HG03565 (cell line): ENCODE measurements at regions not wholly inside any gene's neighbourhood (a gene's known extent, or its start where the extent isn't known, plus 50 kb on each side); places are given as distances from the start of the nearest gene placed in this dataset.
"Not testable (repeated sequence)": the region's sequence is repeated elsewhere in the genome, so short reads cannot be mapped to it uniquely, and the experiment has no call there.

ENCODE experiments used
- ATAC-seq: cut with Tn5 transposase; IDR thresholded peaks from one replicate; pipeline ENCODE4 v1.9.1; 2021; ENCODE audit warnings: mild to moderate bottlenecking, moderate library complexity; ENCODE audit not compliant: unreplicated experiment

DNA sequence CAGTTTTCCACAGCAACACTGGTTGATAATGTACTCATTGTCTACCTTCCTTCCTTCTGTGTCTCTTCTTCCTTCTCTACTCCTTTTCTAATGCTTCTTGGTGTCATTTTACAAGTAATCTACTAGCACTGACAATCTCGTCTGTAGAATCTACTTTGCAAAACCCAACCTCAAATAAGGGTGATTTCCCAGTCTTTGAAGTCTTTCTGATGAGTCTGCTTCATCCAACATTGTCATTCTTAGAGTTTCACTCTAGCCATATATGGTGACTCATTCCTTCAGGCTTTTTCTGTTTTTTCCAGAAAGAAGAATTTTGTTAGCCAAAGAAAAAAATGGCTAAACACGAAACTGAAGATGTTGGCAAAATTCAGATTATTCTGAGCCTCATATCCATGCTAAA, 288.7 kb downstream of the MBD2 start:
- no peak for ATAC-seq

DNA sequence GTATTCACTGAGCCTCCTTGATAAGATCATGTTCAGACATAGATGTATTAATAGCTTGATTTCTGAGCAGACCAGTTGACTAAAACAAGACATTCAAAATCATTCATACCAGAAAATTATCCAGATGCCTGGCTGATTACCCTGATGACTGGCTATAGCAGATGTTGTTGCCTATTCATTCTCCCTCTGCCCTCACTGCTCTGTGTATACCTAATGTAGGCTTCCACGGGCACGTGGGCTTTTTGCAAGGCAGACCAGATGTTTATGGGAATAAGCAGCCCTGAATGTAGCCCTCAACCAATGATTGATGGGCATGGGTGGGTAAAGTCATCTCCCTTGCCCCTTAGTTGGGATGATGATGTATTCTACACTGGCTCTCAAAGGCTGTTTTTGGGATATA, 289.1 kb downstream of the MBD2 start:
- no peak for ATAC-seq

DNA sequence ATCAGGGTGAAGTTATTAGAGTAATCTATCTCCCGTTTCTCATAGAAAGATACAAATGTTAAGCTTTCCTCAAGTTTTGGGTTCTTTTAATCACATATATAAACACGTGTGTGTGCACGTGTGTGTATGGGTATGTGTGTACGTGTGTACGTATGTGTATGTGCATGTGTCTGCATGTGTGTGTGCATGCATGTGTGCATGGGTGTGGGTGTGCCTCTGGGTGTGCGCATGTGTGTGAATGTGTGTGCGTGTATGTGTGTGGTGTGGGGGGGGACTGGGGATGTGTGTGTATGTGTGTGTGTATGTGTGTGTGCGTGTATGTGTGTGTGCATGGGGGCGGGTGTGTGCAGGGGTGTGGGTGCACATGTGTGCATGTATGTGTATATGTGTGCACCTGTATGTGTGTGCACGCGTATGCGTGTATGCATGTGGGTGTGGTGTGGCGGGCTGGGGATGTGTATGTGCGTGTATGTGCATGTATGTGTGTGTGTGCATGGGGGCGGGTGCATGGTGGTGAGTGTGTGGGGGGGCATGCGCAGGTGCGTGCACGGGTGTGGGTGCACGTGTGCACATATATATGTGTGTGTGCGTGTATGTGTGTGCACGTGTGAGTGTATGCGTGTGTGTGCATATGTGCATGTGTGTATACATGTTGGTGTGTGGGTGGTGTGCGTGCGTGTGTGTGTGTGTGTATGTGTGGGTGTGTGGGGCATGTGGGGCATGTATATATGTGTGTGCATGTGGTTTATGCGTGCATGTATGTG, 304.0 kb downstream of the MBD2 start:
- no peak for ATAC-seq

DNA sequence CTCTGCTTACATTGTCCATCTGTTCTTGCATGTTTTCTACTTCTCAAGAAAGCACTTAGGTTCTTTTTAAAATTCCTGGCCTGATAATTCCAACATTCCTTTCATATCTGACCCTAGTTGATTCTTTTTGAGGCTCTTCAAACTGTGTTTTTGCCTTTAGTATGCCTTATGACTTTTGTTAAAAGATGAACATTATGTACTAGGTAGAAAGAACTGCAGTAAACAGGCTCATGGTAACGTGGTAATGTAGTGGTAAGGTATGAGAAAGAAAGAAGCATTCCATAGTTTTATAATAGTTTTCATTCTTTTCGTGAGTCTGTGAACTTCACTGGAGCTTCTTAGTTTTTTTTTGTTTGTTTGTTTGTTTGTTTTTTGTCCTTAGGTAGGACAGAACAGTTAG, 306.4 kb downstream of the MBD2 start:
- ATAC-seq, result no peak

DNA sequence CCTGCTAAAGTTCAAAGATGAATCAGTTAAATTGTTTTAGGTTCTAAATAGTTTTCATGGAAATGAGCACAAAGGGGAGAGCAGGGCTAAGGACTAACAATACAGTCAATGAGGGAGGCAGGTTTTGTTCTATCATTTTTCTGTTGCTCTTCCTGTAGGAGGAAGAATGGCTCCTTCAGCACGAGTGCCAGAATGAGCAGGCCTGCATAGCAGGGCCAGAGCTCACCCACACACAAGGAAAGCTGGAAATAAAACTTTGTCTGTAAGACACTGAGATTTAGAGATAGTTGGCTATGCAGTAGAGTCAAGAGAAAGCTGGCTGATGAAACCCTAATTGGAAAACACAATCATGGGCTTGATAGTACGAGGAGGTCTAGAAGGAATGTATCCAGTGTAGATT, 313.3 kb downstream of the MBD2 start:
- no peak for ATAC-seq

DNA sequence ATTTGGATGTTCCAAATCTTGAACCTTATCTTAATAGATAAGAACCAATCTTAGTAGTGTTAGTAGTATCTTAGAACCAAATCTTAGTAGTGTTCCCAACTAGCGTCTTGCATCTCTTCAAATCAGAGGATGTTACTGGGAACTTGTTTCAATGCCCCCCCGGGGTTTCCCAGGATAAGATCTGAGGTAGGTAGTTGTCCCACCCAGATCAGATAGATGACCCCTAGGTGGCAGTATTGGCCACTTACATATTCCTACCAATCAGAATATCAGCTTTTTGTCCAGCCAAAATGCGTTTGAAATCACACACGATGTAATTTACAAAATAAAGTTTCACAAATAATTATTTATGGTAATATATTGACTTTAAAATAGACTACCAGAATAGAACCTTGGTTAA, 314.8 kb downstream of the MBD2 start:
- ATAC-seq, result no peak

DNA sequence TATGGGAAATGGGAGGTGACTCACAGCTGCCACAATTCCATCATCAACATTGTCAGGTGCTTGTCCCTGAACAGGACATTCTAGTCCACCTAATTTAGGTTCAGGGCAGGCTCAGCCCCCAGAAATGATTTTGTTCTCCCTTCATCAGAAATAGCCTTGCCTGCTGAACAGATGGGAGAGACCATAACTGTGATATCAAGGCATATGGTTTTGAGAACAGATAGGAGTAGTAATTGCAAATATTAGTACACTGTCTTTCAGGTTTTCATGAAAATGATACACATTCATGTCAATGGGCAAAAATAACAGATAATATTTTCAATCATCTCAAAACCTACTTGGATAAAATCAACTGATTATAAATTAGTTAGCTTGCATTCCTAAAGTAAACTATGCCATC, 316.5 kb downstream of the MBD2 start:
- no peak for ATAC-seq

DNA sequence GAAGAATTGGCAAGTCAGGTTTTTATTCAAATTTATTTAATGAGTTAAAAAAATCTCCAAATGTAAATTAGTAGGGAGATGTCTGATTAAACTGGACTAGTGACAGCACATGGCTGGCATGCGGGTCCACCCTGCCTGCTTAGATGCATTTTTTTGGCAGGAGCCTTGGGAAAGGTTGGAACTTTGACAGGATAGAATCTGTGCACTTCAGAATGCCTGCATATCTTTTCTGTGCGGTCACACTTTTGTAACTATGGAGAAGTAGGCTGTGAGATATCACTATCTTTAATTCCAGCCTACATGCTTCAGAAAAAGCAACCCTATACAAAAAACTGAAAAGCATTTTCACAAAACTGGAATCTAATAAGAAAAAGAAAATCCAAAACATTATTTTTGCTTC, 317.8 kb downstream of the MBD2 start:
- no peak for ATAC-seq

DNA sequence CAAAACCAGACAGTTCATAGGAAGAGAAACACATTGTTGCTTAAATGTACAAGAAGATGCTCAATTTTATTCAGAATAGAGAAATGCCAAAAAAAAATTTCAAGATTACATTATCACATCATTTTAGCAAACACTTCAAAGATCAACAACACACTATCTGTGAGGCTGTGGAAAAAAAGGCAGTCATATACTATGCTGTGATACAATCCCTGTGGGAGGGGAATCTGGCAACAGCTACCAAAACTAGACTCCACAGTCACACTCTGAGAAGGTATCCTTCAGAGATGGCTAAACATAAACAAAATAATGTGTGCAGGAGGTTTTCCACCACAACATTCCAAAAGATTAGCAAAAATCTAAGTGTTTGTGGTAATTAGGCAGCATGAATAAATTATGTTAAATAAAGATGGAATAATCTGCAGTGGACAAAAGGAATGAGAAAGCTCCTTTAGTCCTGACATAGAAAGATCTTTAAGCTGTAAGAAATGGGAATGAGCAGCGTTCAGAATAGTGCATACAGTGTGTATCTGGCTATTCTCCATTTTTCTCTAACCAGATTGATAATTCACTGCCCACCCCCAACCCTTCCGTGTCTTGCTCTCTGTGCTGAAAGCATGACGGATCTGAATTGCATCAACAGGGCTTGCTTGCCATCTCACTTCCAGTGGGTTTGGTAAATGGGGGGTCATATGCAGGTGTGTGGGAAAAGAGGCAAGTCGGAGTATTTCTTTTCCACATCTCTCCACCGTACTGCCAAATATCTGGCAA, 329.6 kb downstream of the MBD2 start:
- no peak for ATAC-seq

DNA sequence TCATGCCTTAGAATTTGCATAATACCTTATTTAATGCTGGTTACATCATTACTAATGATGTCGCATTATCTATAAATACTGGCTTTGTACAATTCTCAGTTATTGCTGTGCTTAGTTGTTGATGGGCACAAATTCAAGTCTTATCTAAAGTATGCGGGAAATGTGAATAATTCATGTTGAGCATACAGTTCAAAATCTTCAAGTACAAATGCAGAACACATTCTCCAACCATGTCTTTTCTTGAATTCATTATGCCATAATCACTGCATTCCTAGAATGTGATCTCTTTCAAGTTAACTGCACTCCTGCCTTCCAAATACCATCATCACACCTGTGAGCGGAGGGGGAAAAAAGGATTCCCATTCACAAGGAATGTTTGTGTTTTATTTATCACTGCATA, 337.0 kb downstream of the MBD2 start:
- no peak for ATAC-seq

DNA sequence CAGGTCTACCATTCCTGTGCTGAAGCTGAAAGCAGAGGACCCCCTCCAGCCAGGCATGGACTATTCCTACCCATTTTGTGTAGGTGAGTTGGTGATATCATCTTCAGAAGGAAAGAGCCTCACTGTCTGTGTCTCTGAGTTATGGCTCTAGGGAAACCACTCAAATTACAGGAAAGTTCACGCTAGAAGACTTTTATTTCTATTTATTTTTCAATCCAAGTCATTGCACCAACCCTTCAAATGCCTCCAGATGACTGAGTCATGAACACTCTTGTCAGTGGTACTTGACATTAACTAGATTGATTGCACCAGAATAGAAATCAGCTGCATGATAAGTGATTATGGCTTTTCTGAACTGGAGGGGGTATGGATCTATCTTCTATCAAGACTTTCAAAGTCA, 338.4 kb downstream of the MBD2 start:
- no peak for ATAC-seq

DNA sequence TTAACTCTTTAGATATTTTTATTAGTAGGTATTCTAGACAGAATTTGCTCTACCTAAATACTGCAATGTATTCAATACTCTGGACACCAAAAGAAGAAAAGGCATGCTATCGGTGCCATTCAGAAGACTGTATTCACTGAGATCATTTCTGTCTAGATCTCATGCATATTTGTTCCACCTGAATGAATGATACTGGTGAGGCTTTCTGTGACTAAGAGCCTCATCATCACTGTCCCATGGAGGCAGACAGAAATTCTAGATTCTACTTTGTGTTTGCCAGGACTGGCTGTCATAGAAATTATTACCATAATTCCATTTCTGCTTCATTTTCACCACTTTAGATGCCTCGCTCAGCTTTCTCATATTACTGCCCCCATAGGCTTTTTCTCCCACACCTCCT, 340.7 kb downstream of the MBD2 start:
- no peak for ATAC-seq

DNA sequence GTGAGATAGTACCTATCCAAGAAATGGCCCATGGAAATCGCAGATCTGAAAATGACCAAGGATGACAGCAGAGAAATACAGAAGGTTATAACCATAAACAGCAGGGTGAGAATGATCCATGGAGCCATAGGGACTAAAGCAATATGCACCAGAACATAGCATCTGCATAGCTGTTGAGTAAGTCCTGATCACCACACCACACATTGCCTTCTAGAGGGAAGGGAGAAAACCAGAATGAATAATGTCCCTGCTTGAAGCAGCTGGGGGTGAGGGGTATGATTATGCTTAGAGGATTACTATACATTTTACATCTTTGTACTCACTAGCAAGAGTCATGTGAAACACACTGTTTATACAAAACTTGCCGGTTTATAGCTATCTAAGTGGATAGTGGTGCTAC, 350.4 kb downstream of the MBD2 start:
- ATAC-seq, result no peak

DNA sequence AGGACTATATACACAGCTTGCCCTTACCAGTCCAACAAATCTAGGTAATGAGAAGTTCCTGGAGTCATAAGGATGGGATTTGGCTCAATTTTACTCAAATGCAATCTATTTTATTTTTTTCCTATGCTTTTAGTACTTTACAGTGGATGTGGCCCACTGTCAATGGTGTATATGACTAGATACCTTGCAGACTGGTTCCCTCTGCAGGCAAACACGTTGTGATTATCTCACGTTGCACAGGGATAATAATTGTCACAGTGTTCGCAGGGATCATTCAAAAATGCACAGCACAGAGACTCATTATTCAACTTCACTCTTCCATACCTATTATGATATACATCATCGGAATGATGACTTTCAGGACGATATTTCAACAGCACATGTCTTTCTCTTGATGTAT, 359.7 kb downstream of the MBD2 start:
- no peak for ATAC-seq

DNA sequence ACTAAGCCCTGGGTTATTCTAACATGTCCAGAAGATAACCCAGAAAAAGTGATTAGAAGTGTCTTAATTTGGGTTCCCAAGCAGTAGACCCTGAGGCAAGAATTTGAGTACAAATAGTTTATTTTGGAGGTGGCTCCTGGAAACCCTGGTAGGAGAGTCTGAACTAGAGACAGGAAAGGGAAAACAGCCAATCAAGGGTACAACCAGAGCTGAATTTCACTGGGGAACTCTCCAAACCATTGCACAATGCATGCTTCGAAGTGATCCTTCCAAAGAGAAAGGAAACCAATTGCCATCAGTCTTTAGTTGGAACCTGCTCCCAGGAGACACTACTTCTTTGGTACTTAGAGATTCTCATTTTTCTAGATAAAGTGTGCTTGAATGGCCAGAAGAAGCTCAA, 361.5 kb downstream of the MBD2 start:
- no peak for ATAC-seq

DNA sequence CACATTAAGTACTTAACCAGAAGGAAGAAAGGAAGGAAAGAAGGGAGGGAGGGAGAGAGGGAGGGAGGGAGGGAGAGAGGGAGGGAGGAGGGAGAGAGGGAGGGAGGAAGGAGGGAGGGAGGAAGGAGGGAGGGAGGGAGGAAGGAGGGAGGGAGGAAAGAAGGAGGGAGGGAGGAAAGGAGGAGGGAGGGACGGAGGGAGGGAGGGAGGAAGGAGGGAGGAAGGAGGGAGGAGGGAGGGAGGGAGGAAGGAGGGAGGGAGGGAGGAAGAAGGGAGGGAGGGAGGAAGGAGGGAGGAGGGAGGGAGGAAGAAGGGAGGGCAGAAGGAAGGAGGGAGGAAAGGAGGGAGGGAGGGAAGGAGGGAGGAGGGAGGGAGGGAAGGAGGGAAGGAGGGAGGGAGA, 363.3 kb downstream of the MBD2 start:
- ATAC-seq, result no peak

DNA sequence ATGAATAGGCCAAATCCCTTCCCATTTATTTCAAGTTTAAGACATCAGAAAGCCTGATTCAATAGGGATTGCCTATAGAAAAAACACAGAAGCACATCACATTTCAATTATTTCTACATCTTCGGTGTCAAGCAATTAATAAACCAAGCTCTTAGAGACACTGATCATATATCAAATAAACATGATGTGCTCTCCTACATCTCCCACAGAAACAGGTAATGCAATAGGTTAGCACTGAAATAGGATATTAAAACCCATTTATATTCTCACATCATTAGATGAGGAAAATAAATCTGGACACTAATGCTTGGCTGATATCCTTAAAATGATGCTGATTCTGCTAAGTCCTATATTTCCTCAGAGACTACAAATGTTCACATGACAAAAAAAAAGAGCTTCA, 364.7 kb downstream of the MBD2 start:
- no peak for ATAC-seq

DNA sequence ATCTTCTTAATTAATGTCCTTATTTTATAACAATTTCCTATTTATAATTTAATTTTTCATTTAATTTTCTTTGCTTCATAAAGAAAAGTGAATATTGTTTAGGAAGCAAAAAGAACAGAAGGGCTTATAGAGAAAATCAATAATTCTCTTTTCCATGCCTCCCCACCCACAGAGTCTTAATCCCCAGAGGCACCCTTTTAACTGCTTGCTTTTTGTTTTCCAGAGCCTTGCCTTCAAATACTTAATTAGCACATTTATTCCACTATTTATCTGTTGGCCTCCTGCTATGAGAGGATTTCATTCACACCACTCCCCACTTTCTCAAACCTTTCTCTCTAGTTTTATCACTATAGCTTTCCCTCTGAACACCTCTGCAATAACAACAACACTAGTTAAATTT, 373.6 kb downstream of the MBD2 start:
- ATAC-seq, result no peak

DNA sequence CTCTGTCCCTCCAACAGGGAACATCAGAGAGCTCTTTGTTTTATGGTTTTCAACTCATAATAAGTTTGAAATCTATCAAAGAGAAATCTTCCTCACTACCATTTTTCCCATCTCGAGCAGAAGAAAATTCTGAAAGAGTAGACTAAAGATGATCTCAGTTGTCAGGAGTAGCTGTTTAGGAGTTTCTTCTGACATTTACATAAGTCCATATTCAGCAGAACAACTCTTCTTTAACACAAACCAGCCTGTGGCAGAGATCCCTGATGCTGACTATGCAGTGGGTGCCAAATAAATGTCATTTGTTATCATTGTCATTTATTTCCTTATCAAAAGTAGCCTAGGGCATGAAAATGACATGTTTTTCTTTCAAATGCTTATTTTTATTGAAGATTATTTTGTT, 380.7 kb downstream of the MBD2 start:
- ATAC-seq, result no peak

DNA sequence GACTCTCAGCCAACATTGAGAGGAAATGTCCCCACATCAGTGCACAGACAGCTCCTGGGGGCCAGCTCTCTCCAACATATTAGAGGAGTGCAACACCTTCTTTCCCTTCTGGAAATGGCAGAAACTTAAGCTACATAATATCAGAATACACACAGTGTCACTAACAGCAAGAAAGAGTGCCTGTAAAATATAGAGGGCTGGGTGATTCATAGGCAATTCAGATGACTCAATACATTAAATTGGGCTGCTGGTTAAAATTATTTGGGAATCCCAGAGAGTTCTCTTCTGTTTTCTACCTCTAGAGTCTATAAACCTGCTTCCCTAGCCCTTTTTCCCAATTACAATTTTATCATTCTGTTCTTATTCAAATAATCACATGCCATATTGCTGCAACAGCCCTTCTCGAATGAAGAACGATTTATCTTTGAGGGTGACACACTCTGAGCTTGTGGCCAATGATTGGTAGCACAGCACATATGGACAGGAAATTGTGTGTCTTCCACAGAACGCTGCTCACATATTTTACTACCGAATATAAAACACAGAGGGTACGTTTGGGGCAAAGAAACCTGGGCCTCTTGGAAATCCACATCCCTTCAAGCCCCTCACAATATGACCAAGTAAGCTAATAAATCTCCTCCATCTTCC, 381.2 kb downstream of the MBD2 start:
- ATAC-seq, result no peak

DNA sequence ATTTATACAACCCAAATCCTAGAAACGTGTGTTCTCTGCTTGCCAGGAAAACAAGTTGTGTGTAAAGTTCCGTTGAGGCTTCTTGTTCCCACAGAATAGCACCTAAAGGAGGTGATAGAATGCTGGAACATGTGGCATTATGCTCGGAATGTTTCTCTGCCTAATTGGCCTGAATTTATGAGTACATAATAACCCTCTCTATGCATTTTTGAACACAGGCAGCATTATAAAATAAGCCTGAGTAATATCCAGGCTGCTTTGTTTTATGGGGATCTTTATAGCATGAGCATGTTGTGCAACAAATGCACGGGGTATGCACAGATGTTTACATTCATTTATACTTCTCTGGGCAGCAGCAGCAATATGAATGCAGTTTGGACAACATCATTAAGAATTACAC, 385.7 kb downstream of the MBD2 start:
- no peak for ATAC-seq

DNA sequence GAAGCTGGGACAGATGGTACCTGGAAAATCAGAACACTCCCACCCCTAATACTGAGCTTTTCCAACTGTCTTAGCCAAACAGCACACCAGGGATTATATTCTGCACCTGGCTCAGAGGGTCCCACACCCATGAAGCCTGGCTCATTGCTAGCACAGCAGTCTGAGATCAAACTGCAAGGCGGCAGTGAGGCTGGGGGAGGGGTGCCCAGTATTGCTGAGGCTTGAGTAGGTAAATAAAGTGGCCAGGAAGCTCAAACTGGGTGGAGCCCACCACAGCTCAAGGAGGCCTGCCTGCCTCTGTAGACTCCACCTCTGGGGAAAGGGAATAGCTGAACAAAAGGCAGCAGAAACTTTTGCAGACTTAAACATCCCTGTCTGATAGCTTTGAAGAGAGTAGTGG, 403.3 kb downstream of the MBD2 start:
- not testable (repeated sequence) for ATAC-seq
